HG03103 (cell line): ENCODE measurements at regions not wholly inside any gene's neighbourhood (a gene's known extent, or its start where the extent isn't known, plus 50 kb on each side); places are given as distances from the start of the nearest gene placed in this dataset.
"Not testable (repeated sequence)": the region's sequence is repeated elsewhere in the genome, so short reads cannot be mapped to it uniquely, and the experiment has no call there.

Experiments used
- ATAC-seq: cut with Tn5 transposase; IDR thresholded peaks from one replicate; pipeline ENCODE4 v1.9.1; 2021; ENCODE audit warnings: low read depth; ENCODE audit not compliant: unreplicated experiment

DNA sequence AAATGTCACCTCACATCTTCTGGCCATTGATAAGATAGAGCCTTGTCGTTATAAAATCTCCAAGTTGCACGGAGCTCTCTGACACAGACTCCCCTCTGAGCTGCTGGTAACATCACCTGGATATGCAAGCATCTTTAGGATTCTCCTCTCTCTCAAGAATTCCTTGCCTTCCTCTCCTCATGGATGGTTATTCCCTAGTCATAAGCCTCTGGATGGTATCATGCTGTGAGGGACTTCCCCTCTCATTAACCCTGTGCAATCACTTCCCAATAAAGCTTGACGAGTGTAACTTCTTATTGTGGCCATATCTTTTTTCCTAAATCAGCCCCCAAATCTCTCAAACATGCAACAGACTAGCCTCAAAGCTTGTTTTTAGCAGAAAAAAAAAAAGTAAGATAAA, 1057.0 kb upstream of the SLIT2 start:
- ATAC-seq: no peak

DNA sequence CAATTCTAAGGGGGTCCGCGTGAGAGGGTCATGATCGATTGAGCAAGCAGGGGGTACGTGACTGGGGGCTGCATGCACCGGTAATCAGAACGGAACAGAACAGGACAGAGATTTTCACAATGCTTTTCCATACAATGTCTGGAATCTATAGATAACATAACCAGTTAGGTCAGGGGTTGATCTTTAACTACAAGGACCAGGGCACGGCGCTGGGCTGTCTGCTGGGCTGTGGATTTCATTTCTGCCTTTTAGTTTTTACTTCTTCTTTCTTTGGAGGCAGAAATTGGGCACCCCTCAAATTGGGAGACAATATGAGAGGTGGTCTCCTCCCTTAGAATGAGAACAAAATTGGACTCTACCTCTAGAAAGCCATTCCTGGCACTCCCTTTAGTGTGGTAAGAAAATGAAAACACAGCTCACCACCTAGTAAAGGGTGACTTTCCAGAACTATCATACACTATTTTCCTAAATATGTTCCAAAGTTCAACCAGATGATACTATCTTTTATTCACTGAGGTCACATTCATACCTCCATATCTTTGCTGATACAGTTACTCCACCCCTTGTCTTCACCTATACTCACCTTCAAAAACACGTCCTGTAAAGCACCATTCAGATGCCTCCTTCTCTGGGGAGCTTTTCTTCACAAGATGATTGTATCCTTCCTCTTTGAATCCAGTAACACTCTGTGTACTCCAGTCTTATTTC, 1058.3 kb upstream of the SLIT2 start:
- ATAC-seq: no peak

GRCh38 chr4:19191979-19192650, 1059.6 kb upstream of the SLIT2 start:
- no peak for ATAC-seq

GRCh38 chr4:19187691-19188090, 1064.0 kb upstream of the SLIT2 start:
- ATAC-seq: no peak

- ATAC-seq: no peak
Measured at GRCh38 chr4:19187096-19187495, 1064.6 kb upstream of the SLIT2 start.

- not testable (repeated sequence) for ATAC-seq
Measured at GRCh38 chr4:19181631-19182030, 1070.1 kb upstream of the SLIT2 start.

DNA sequence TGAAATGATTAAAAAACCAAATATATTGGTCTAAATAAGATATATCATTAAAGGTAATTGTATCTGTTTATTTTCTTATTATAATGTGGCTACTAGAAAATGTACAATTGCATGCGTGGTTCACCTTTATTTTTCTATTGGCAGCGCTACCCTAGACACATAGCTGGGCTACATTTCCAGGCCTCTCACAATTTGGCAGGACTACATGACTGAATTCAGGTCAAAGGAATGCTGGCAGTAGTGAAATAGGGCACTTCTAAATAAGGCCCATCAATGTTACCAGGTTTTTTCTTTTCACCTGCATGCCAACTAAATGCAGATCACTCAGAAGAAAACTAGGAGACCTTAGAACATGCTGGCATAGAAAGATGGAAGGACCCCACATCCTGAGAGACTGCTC, 1072.9 kb upstream of the SLIT2 start:
- ATAC-seq: no peak

DNA sequence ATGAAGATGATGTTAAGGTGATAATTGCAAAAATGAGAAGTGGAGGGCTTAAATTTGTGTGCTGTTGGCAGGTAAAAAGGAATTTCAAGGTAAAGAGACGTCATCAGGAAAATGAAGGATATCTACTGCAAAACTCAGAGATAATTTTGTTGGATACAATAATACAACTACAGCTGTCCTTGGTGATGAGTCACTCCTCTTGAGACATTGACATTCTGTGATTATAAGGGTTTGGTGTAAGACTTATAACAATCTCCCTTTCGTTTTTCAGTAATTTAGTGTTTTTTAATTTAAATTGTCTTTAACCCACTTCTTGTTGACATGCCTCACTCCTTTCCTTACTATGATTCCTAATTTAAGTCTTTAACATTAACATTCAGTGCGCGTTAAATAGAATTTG, 1074.1 kb upstream of the SLIT2 start:
- no peak for ATAC-seq

DNA sequence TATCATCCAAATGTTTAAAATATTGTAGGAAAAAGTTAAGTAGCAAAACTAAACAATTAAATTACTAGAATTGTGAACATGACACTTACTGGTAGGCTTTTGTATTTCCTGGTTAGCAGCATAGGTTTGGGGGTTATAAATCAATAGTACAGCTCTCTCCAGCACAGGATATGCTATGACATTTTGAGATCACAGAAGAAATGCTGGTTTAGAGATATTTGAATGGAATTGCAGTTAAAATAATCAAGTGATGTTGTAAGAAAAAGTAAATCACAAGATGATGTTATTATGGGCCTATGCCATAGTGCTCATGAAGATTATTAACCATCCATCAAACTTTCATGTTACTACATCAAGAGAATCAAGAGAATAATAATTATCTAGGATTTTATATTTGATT, 1079.9 kb upstream of the SLIT2 start:
- ATAC-seq: no peak

GRCh38 chr4:19167311-19167710, 1084.4 kb upstream of the SLIT2 start:
- ATAC-seq: no peak

DNA sequence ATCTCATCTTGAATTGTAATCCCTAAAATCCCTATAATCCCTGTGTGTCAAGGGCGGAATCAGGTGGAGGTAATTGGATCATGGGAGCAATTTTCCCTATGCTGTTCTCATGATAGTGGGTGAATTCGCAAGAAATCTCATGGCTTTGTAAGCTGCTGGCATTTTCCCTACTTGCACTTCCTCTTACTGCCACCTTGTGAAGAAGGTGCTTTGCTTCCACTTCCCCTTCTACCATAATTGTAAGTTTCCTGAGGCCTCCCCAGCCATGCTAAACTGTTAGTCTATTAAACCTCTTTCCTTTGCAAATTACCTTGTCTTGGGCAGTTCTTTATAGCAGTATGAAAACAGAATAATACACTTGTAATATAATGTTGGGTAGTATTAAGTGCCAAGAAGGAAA, 1087.4 kb upstream of the SLIT2 start:
- no peak for ATAC-seq

- ATAC-seq: no peak
Measured at GRCh38 chr4:19159874-19160273, 1091.8 kb upstream of the SLIT2 start.

GRCh38 chr4:19158107-19158809, 1093.4 kb upstream of the SLIT2 start:
- ATAC-seq: no peak

DNA sequence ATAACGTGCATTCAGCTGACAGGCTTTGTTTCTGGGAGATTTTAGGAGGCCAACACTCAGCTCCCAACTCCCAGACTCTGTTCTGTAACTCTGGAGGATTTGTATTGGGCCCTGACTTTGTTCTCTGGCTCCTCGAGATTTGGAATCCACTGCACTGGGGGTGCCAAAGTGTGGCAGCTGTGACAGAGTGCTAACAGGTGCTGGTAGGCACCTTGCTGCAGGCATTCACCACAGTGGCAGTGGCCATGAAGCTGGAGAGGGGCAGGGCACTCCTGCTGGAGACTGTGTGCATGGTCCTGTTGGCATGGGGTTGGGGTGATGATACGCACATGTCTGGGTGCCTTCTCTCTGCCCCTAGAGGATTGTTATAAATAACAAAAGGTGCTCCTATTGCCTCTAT, 1094.9 kb upstream of the SLIT2 start:
- no peak for ATAC-seq

GRCh38 chr4:19155568-19155967, 1096.1 kb upstream of the SLIT2 start:
- ATAC-seq: no peak

- ATAC-seq: not testable (repeated sequence)
Measured at GRCh38 chr4:19154267-19154666, 1097.4 kb upstream of the SLIT2 start.

DNA sequence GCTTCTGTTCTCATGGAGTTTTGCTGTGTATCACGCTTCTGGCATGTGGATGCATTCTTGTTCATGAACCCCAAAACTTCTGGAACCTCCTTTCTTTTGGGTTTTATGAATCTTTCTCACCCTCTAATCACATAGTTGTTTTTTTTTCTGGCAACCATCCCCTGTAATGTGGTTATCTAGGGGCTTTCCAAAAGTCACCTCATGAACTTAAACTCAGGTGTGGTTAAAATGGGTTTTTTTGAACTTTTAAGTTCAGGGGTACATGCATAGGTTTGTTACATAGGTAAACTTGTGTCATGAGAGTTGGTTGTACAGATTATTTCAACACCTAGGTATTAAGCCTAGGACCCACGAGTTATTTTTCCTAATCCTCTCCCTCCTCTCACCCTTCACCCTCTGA, 1099.4 kb upstream of the SLIT2 start:
- no peak for ATAC-seq

GRCh38 chr4:19151684-19152083, 1100.0 kb upstream of the SLIT2 start:
- ATAC-seq: no peak

- ATAC-seq: no peak
Measured at GRCh38 chr4:19146038-19146437, 1105.7 kb upstream of the SLIT2 start.

- ATAC-seq: no peak
Measured at GRCh38 chr4:19135895-19136633, 1114.5 kb upstream of the LCORL start.

DNA sequence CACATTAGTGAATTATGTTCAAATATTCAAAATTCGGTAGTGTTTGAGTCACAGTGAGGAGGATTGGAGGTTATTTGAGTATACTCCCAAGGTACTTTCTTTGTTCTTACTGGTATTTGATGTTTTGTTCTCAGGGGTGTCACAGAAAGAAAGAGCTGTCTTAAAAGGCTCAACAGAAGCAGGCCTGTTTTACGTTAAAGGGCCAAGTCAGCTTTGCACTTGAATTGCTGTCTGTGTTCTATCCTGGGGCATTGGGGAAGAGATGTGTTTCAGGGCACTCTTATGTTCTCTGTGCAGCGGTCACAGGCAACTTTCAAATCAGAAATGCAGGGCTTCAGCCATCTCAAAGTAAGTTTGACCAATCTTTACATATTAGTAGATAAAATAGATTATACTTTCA, 1113.1 kb upstream of the LCORL start:
- ATAC-seq: no peak
